Parathyroid adenoma (tissue), 2 donors: ENCODE measurements at regions not wholly inside any gene's neighbourhood (a gene's known extent, or its start where the extent isn't known, plus 50 kb on each side); places are given as distances from the start of the nearest gene placed in this dataset.

Experiments
- H2AFZ ChIP-seq: fragments of 300-600 bp; sonication (generic); one replicate; pipeline ENCODE4 v1.7.0; 2017; ENCODE audit warnings: antibody characterized with exemption, mild to moderate bottlenecking
- H3K27ac ChIP-seq: fragments of 300-600 bp; sonication (generic); one replicate; pipeline ENCODE4 v1.7.0; 2017
- H3K27me3 ChIP-seq: fragments of 300-600 bp; sonication (generic); one replicate; pipeline ENCODE4 v1.7.0; 2017; ENCODE audit warnings: low read length; ENCODE audit not compliant: control insufficient read depth, insufficient read depth
- H3K36me3 ChIP-seq: fragments of 300-600 bp; sonication (generic); one replicate; pipeline ENCODE4 v1.7.0; 2017; ENCODE audit warnings: low read length; ENCODE audit not compliant: control insufficient read depth, insufficient read depth
- H3K4me1 ChIP-seq: fragments of 300-600 bp; sonication (generic); one replicate; pipeline ENCODE4 v1.7.0; 2017; ENCODE audit warnings: control low read depth
- H3K4me2 ChIP-seq: fragments of 300-600 bp; sonication (generic); one replicate; pipeline ENCODE4 v1.7.0; 2017; ENCODE audit warnings: low read length
- H3K4me3 ChIP-seq: fragments of 300-600 bp; sonication (generic); one replicate; pipeline ENCODE4 v1.7.0; 2017; ENCODE audit warnings: low read depth, low read length
- H3K79me2 ChIP-seq: fragments of 300-600 bp; sonication (generic); one replicate; pipeline ENCODE4 v1.7.0; 2017; ENCODE audit warnings: control low read depth
- H3K9ac ChIP-seq: fragments of 300-600 bp; sonication (generic); one replicate; pipeline ENCODE4 v1.7.0; 2017; ENCODE audit warnings: mild to moderate bottlenecking
- H3K9me3 ChIP-seq: fragments of 300-600 bp; sonication (generic); one replicate; pipeline ENCODE4 v1.7.0; 2017; ENCODE audit warnings: low read length; ENCODE audit not compliant: control insufficient read depth
- TF ChIP-seq, protein P1 (sequence below): fragments of 300-600 bp; sonication (generic); IDR thresholded peaks from one replicate; pipeline ENCODE4 v1.7.0; 2017; ENCODE audit warnings: antibody characterized with exemption, mild to moderate bottlenecking
- donor health status: primary hyperparathyroidism.

DNA sequence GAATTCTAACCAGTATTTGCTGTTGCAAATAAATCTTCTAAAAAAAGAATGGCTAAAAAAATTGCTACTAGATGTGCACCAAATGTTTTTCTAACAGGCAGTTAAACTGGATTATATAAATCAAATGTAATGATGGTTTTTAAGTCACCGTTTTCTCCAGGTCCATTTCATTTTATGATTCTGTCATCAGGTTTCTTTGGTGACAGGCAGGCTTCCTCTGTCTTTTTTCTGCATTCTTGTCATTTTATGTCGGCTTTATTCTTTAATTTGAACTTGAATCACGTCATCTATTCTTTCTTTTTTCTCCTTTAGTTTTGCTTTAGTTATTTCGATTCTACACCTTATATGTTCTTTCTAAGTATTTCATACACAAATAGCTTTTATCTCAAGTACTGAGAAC, 212.5 kb downstream of the SOCS6 start:
- no peaks in the 10 kb centered on the region for H3K4me1 ChIP-seq
- no peak overlapping the region for H3K4me3 ChIP-seq
- H3K27ac ChIP-seq: no peak overlapping the region
- no peak overlapping the region for H2AFZ ChIP-seq
- H3K27me3 ChIP-seq: no peaks in the 10 kb centered on the region
- TF ChIP-seq, protein P1, sequence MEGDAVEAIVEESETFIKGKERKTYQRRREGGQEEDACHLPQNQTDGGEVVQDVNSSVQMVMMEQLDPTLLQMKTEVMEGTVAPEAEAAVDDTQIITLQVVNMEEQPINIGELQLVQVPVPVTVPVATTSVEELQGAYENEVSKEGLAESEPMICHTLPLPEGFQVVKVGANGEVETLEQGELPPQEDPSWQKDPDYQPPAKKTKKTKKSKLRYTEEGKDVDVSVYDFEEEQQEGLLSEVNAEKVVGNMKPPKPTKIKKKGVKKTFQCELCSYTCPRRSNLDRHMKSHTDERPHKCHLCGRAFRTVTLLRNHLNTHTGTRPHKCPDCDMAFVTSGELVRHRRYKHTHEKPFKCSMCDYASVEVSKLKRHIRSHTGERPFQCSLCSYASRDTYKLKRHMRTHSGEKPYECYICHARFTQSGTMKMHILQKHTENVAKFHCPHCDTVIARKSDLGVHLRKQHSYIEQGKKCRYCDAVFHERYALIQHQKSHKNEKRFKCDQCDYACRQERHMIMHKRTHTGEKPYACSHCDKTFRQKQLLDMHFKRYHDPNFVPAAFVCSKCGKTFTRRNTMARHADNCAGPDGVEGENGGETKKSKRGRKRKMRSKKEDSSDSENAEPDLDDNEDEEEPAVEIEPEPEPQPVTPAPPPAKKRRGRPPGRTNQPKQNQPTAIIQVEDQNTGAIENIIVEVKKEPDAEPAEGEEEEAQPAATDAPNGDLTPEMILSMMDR: no peak
- no peaks in the 10 kb centered on the region for H3K36me3 ChIP-seq
- no peak overlapping the region for H3K9ac ChIP-seq
- H3K9me3 ChIP-seq: no peaks in the 10 kb centered on the region
- H3K4me2 ChIP-seq: no peak overlapping the region
- H3K79me2 ChIP-seq: no peaks in the 10 kb centered on the region

DNA sequence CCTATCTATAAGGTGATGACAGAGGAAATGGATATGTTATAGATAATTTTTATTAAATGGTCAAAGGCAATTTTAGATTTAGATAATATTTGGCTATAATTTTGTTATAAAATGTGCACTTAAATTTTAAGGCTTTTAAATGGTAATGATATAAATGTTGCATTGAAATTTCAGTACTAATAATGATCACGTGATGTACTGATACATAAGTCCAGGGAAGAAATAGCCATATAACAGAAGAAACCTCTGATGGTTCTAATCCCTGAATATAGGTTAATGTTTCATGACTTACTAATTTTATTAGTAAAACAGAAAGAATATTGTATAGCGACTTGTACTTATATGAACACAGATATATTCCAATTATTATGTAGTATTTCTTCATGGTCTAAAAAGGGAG, 211.9 kb downstream of the SOCS6 start:
- no peak overlapping the region for H3K9ac ChIP-seq
- H3K4me3 ChIP-seq: no peak overlapping the region
- H3K27ac ChIP-seq: no peak overlapping the region
- H3K27me3 ChIP-seq: no peaks in the 10 kb centered on the region
- TF ChIP-seq, protein P1: no peak
- H2AFZ ChIP-seq: no peak overlapping the region
- H3K79me2 ChIP-seq: no peaks in the 10 kb centered on the region
- H3K9me3 ChIP-seq: no peaks in the 10 kb centered on the region
- H3K4me2 ChIP-seq: no peak overlapping the region
- no peaks in the 10 kb centered on the region for H3K36me3 ChIP-seq
- no peaks in the 10 kb centered on the region for H3K4me1 ChIP-seq

DNA sequence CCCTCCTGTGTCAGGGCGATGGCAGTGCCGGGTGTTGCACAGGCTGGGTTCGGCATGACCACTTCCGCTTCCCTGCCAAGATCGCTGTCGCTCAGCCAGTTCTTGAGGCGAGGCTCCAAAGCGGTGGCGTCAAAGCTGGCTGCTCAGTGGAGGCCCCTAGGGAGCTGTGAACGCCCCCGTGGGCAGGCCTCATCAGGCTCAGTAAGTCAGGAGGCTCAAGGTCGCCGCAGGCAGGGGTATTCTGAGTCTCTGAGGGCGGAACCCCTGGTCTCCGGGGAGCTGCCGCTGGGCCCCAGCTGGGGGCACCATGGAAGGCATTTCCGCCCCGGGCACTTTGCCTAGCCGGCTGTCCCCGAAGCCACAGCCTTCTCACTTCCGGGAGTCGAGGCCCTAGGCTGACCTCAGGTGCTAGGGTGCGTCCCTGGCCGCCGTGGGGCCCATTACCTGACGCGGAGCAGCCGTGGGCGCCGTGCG, 210.4 kb downstream of the SOCS6 start:
- H3K9ac ChIP-seq: no peak overlapping the region
- no peaks in the 10 kb centered on the region for H3K27me3 ChIP-seq
- no peak overlapping the region for H2AFZ ChIP-seq
- TF ChIP-seq, protein P1: no peak
- H3K4me3 ChIP-seq: no peak overlapping the region
- no peak overlapping the region for H3K4me2 ChIP-seq
- H3K79me2 ChIP-seq: no peaks in the 10 kb centered on the region
- no peaks in the 10 kb centered on the region for H3K36me3 ChIP-seq
- no peaks in the 10 kb centered on the region for H3K9me3 ChIP-seq
- H3K4me1 ChIP-seq: no peaks in the 10 kb centered on the region
- H3K27ac ChIP-seq: no peak overlapping the region

DNA sequence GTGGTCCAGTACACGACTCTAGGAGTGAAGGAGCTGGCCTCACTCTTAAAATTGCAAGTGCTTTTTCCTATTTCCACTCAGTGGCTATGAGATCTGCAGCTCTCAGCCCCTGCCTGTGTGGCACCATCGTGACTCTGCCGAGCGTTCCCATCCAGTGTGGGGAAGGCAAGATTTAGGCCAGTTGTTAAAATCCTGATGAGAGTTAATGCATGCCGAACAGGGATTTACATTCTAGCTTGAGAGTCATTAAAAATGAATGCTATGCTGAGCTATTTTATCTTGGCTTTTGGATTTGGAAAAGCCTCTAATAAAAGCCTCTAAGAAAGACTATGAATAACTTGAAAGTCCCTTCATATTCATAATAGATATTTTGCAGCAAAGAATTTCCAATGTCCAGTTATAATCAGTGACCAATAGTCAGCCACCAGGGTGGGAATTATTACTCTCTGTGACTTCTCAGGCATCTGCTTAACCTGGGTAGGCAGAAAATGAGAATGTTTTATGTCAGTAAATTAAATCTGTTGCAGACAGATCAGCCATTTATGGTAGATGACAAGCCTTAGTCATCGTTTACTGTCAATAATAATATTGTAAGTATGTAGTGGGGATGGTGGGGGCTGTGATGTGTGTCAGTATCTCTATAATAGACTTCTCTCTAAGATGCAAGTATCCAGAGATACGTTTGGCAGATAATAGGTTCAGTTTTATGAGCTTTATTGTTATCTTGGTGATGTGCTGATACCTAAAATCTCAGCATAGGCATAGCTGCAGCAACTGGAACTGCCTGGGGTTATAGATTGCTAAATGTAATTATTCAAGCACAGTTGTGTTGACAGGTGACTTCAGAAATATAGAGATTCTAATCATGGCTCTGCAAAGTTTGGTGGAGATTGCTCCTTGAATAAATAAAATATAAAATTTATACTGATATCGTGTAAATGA, 207.8 kb downstream of the SOCS6 start:
- Histone ChIP-seq H2AFZ (no peak overlapping the region), H3K79me2 (no peaks in the 10 kb centered on the region), H3K9ac (no peak overlapping the region), H3K27ac (no peak overlapping the region), H3K36me3 (no peaks in the 10 kb centered on the region), H3K4me3 (no peak overlapping the region), H3K4me2 (no peak overlapping the region), H3K9me3 (no peaks in the 10 kb centered on the region), H3K4me1 (no peaks in the 10 kb centered on the region), H3K27me3 (no peaks in the 10 kb centered on the region)
- TF ChIP-seq, protein P1: no peak
